GM23338 (cell line): ENCODE measurements at regions not wholly inside any gene's neighbourhood (a gene's known extent, or its start where the extent isn't known, plus 50 kb on each side); places are given as distances from the start of the nearest gene placed in this dataset.

Source experiments
- ATAC-seq: fragments of 200-7000 bp; cut with Tn5 transposase; 3 replicates; pipeline ENCODE4 v1.9.1; 2020
- DNase-seq: peaks from one replicate; pipeline ENCODE4 v3.0.0-alpha.2; 2015; ENCODE audit warnings: low spot score
- H2AFZ ChIP-seq: fragments of 200-600 bp; sonication (generic); 2 replicates; pipeline ENCODE4 v1.8.0; 2016; ENCODE audit warnings: antibody characterized with exemption, mild to moderate bottlenecking, moderate library complexity
- H3F3A ChIP-seq: fragments of 200-600 bp; sonication (generic); replicated peaks from 2 replicates; pipeline ENCODE4 v1.8.0; 2017; ENCODE audit warnings: antibody characterized with exemption, mixed run types, low read depth
- H3K27ac ChIP-seq: fragments of 200-600 bp; sonication (generic); 2 replicates; pipeline ENCODE4 v1.6.1; 2016; ENCODE audit warnings: low read depth
- H3K27me3 ChIP-seq: fragments of 200-600 bp; sonication (generic); 2 replicates; pipeline ENCODE4 v1.8.0; 2016; ENCODE audit warnings: mild to moderate bottlenecking, mixed run types, moderate library complexity; ENCODE audit not compliant: insufficient read depth
- H3K36me3 ChIP-seq: fragments of 200-600 bp; sonication (generic); 2 replicates; pipeline ENCODE4 v1.8.0; 2016; ENCODE audit warnings: mild to moderate bottlenecking; ENCODE audit not compliant: insufficient read depth
- H3K4me1 ChIP-seq: fragments of 200-600 bp; sonication (generic); 2 replicates; pipeline ENCODE4 v1.8.0; 2016; ENCODE audit warnings: mild to moderate bottlenecking, moderate library complexity; ENCODE audit not compliant: insufficient read depth
- H3K4me2 ChIP-seq: fragments of 200-600 bp; sonication (generic); 2 replicates; pipeline ENCODE4 v1.7.1; 2017; ENCODE audit warnings: mixed run types
- H3K4me3 ChIP-seq: fragments of 200-600 bp; sonication (generic); 2 replicates; pipeline ENCODE4 v1.6.1; 2016; ENCODE audit warnings: mixed run types
- H3K79me2 ChIP-seq: fragments of 200-600 bp; sonication (generic); replicated peaks from 2 replicates; pipeline ENCODE4 v1.8.0; 2017; ENCODE audit warnings: mild to moderate bottlenecking; ENCODE audit not compliant: insufficient read depth
- H3K9me2 ChIP-seq: fragments of 200-600 bp; sonication (generic); 2 replicates; pipeline ENCODE4 v1.8.0; 2017; ENCODE audit not compliant: insufficient read depth
- H4K20me1 ChIP-seq: fragments of 200-600 bp; sonication (generic); replicated peaks from 2 replicates; pipeline ENCODE4 v1.8.0; 2017; ENCODE audit warnings: mild to moderate bottlenecking; ENCODE audit not compliant: insufficient read depth
- H3K27ac Mint-ChIP-seq: 2 replicates; pipeline ENCODE4 v1.8.0; 2020; ENCODE audit warnings: inconsistent platforms, mild to moderate bottlenecking, moderate library complexity, mixed read lengths
- H3K27me3 Mint-ChIP-seq: 3 replicates; pipeline ENCODE4 v1.8.0; 2022; ENCODE audit warnings: low read depth, mild to moderate bottlenecking, moderate library complexity, mixed read lengths, inconsistent platforms; ENCODE audit not compliant: insufficient read depth, poor library complexity
- H3K36me3 Mint-ChIP-seq: 3 replicates; pipeline ENCODE4 v1.8.0; 2021; ENCODE audit warnings: low read depth, mild to moderate bottlenecking, inconsistent platforms, moderate library complexity, mixed read lengths
- H3K4me1 Mint-ChIP-seq: 3 replicates; pipeline ENCODE4 v1.8.0; 2020; ENCODE audit warnings: mild to moderate bottlenecking, inconsistent platforms, mixed read lengths
- H3K4me3 Mint-ChIP-seq: 3 replicates; pipeline ENCODE4 v1.8.0; 2021; ENCODE audit warnings: moderate library complexity, mild to moderate bottlenecking, inconsistent platforms, mixed read lengths
- H3K9me3 Mint-ChIP-seq: 3 replicates; pipeline ENCODE4 v1.8.0; 2020; ENCODE audit warnings: moderate library complexity, mild to moderate bottlenecking, inconsistent platforms, mixed read lengths
- CREB1 ChIP-seq: fragments of 250-450 bp; sonication (Bioruptor Pico); IDR thresholded peaks from 2 replicates; pipeline ENCODE4 v1.5.0; 2020; ENCODE audit warnings: low read depth, mild to moderate bottlenecking, moderate library complexity
- CTCF ChIP-seq, 2 experiments: fragments of 200-600 bp in 1 of 2; sonication (generic) in 1 of 2; conservative IDR thresholded peaks; 2 replicates each; pipeline versions ENCODE4 v1.5.1 to v1.6.1; 2016 to 2017; ENCODE audit warnings: antibody characterized with exemption in 2 of 2, low read depth in 2 of 2, mild to moderate bottlenecking in 2 of 2, moderate library complexity in 1 of 2
- ETS1 ChIP-seq: IDR thresholded peaks from 2 replicates; pipeline ENCODE4 v1.6.1; 2016; ENCODE audit warnings: antibody characterized with exemption
- EZH2 ChIP-seq: fragments of 200-600 bp; sonication (generic); IDR thresholded peaks from one replicate; pipeline ENCODE4 v1.8.0; 2017; ENCODE audit warnings: antibody characterized with exemption, mild to moderate bottlenecking, low read depth; ENCODE audit not compliant: unreplicated experiment
- EZH2phosphoT487 ChIP-seq: fragments of 200-600 bp; sonication (generic); IDR thresholded peaks from one replicate; pipeline ENCODE4 v1.8.1; 2018; ENCODE audit warnings: antibody characterized with exemption; ENCODE audit not compliant: unreplicated experiment
- NANOG ChIP-seq: IDR thresholded peaks from 2 replicates; pipeline ENCODE4 v1.6.1; 2016; ENCODE audit warnings: antibody characterized with exemption, borderline replicate concordance
- POLR2AphosphoS5 ChIP-seq: IDR thresholded peaks from 2 replicates; pipeline ENCODE4 v1.6.1; 2016; ENCODE audit warnings: antibody characterized with exemption, low read depth
- STAT1 ChIP-seq: IDR thresholded peaks from one replicate; pipeline ENCODE4 v1.6.1; 2016; ENCODE audit warnings: antibody characterized with exemption; ENCODE audit not compliant: unreplicated experiment
- ZNF114 ChIP-seq: fragments of 250-450 bp; sonication (Bioruptor Pico); IDR thresholded peaks from 2 replicates; pipeline ENCODE4 v1.5.0; 2020; ENCODE audit warnings: mild to moderate bottlenecking, moderate library complexity
- ZNF331 ChIP-seq: fragments of 250-450 bp; sonication (Bioruptor Pico); IDR thresholded peaks from 2 replicates; pipeline ENCODE4 v1.5.0; 2020; ENCODE audit warnings: low read depth, mild to moderate bottlenecking, moderate library complexity
- TF ChIP-seq, protein P1 (sequence below): fragments of 250-450 bp; sonication (Bioruptor Pico); IDR thresholded peaks from 2 replicates; pipeline ENCODE4 v1.5.0; 2020; ENCODE audit warnings: mild to moderate bottlenecking, moderate library complexity
- TF ChIP-seq, protein P2 (sequence below): IDR thresholded peaks from one replicate; pipeline ENCODE4 v1.6.1; 2018; ENCODE audit warnings: antibody characterized with exemption; ENCODE audit not compliant: unreplicated experiment

DNA sequence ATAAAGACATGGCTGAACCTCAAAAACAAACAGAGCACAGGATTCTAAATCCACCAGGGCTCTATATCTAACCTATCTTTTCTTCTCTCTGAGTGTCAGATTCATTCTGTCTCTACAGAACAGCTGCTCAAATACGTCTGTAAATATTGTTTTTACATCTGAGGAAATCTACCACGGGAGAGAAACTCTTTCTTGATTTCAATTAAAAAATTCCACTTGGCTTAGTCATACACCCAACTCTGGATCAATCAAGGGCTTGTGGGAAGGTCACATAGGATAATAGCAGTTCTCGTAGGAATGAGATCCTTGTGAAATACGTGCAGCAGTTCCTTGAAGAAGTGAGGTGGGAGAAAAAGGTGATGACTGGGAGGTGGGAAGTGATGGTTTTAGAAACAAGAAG lies 1355.7 kb upstream of the ADGRL2 start (continued):
- TF ChIP-seq ETS1 (no peak), NANOG (no peak), ZNF114 (CRISPR knock-in tag) (no peak), EZH2 (no peak)

- Histone ChIP-seq H4K20me1 (no peaks in the 10 kb centered on the region), H3K9me2 (no peaks in the 10 kb centered on the region), H3K36me3 (no peaks in the 10 kb centered on the region), H3F3A (no peaks in the 10 kb centered on the region), H3K4me2 (no peak overlapping the region), H3K4me3 (no peak overlapping the region), H3K27ac (no peak overlapping the region), H3K4me1 (peaks cover 4% of the 10 kb centered on the region; the same call in 1 of the 2 replicates), H2AFZ (no peak overlapping the region), H3K27me3 (no peaks in the 10 kb centered on the region), H3K79me2 (no peaks in the 10 kb centered on the region)
- no peak for ATAC-seq
- Mint-ChIP-seq H3K36me3 (no peaks in the 10 kb centered on the region), H3K27me3 (no peaks in the 10 kb centered on the region), H3K27ac (no peak overlapping the region), H3K4me3 (no peak overlapping the region), H3K4me1 (peaks cover 17% of the 10 kb centered on the region; the same call in 2 of the 3 replicates), H3K9me3 (no peaks in the 10 kb centered on the region)
- DNase-seq: no peak
- TF ChIP-seq CTCF (conservative IDR thresholded peaks at IDR 0.05; ENCODE audit: low read depth in 2 of 2) (no peak), ZNF114 (CRISPR knock-in tag) (no peak), NANOG (no peak), EZH2phosphoT487 (no peak), CREB1 (CRISPR knock-in tag) (no peak), ZNF331 (CRISPR knock-in tag) (no peak), STAT1 (no peak), POLR2AphosphoS5 (no peak), ETS1 (no peak), EZH2 (no peak)
- TF ChIP-seq, protein P1, sequence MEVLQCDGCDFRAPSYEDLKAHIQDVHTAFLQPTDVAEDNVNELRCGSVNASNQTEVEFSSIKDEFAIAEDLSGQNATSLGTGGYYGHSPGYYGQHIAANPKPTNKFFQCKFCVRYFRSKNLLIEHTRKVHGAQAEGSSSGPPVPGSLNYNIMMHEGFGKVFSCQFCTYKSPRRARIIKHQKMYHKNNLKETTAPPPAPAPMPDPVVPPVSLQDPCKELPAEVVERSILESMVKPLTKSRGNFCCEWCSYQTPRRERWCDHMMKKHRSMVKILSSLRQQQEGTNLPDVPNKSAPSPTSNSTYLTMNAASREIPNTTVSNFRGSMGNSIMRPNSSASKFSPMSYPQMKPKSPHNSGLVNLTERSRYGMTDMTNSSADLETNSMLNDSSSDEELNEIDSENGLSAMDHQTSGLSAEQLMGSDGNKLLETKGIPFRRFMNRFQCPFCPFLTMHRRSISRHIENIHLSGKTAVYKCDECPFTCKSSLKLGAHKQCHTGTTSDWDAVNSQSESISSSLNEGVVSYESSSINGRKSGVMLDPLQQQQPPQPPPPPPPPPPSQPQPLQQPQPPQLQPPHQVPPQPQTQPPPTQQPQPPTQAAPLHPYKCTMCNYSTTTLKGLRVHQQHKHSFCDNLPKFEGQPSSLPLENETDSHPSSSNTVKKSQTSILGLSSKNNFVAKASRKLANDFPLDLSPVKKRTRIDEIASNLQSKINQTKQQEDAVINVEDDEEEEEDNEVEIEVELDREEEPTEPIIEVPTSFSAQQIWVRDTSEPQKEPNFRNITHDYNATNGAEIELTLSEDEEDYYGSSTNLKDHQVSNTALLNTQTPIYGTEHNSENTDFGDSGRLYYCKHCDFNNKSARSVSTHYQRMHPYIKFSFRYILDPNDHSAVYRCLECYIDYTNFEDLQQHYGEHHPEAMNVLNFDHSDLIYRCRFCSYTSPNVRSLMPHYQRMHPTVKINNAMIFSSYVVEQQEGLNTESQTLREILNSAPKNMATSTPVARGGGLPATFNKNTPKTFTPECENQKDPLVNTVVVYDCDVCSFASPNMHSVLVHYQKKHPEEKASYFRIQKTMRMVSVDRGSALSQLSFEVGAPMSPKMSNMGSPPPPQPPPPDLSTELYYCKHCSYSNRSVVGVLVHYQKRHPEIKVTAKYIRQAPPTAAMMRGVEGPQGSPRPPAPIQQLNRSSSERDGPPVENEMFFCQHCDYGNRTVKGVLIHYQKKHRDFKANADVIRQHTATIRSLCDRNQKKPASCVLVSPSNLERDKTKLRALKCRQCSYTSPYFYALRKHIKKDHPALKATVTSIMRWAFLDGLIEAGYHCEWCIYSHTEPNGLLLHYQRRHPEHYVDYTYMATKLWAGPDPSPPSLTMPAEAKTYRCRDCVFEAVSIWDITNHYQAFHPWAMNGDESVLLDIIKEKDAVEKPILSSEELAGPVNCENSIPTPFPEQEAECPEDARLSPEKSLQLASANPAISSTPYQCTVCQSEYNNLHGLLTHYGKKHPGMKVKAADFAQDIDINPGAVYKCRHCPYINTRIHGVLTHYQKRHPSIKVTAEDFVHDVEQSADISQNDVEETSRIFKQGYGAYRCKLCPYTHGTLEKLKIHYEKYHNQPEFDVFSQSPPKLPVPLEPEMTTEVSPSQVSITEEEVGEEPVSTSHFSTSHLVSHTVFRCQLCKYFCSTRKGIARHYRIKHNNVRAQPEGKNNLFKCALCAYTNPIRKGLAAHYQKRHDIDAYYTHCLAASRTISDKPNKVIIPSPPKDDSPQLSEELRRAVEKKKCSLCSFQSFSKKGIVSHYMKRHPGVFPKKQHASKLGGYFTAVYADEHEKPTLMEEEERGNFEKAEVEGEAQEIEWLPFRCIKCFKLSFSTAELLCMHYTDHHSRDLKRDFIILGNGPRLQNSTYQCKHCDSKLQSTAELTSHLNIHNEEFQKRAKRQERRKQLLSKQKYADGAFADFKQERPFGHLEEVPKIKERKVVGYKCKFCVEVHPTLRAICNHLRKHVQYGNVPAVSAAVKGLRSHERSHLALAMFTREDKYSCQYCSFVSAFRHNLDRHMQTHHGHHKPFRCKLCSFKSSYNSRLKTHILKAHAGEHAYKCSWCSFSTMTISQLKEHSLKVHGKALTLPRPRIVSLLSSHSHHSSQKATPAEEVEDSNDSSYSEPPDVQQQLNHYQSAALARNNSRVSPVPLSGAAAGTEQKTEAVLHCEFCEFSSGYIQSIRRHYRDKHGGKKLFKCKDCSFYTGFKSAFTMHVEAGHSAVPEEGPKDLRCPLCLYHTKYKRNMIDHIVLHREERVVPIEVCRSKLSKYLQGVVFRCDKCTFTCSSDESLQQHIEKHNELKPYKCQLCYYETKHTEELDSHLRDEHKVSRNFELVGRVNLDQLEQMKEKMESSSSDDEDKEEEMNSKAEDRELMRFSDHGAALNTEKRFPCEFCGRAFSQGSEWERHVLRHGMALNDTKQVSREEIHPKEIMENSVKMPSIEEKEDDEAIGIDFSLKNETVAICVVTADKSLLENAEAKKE (CRISPR knock-in tag): no peak
- TF ChIP-seq, protein P2, sequence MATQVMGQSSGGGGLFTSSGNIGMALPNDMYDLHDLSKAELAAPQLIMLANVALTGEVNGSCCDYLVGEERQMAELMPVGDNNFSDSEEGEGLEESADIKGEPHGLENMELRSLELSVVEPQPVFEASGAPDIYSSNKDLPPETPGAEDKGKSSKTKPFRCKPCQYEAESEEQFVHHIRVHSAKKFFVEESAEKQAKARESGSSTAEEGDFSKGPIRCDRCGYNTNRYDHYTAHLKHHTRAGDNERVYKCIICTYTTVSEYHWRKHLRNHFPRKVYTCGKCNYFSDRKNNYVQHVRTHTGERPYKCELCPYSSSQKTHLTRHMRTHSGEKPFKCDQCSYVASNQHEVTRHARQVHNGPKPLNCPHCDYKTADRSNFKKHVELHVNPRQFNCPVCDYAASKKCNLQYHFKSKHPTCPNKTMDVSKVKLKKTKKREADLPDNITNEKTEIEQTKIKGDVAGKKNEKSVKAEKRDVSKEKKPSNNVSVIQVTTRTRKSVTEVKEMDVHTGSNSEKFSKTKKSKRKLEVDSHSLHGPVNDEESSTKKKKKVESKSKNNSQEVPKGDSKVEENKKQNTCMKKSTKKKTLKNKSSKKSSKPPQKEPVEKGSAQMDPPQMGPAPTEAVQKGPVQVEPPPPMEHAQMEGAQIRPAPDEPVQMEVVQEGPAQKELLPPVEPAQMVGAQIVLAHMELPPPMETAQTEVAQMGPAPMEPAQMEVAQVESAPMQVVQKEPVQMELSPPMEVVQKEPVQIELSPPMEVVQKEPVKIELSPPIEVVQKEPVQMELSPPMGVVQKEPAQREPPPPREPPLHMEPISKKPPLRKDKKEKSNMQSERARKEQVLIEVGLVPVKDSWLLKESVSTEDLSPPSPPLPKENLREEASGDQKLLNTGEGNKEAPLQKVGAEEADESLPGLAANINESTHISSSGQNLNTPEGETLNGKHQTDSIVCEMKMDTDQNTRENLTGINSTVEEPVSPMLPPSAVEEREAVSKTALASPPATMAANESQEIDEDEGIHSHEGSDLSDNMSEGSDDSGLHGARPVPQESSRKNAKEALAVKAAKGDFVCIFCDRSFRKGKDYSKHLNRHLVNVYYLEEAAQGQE: no peak
Measured at GRCh38 chr1:80444171-80444570, 1356.6 kb upstream of the ADGRL2 start.
